Loucy (cell line): ENCODE measurements at regions not wholly inside any gene's neighbourhood (a gene's known extent, or its start where the extent isn't known, plus 50 kb on each side); places are given as distances from the start of the nearest gene placed in this dataset.

ENCODE experiments used
- H2AFZ ChIP-seq: fragments of 200-600 bp; sonication (generic); 2 replicates; pipeline ENCODE4 v1.6.0; 2016; ENCODE audit warnings: antibody characterized with exemption, mild to moderate bottlenecking, low read length, moderate library complexity
- H3F3A ChIP-seq: fragments of 200-600 bp; 2 replicates; pipeline ENCODE4 v1.6.0; 2016; ENCODE audit warnings: antibody characterized with exemption, low read depth, mild to moderate bottlenecking
- H3K27me3 ChIP-seq: fragments of 200-600 bp; sonication (generic); 2 replicates; pipeline ENCODE4 v1.6.1; 2014; ENCODE audit warnings: low read length, mild to moderate bottlenecking; ENCODE audit not compliant: insufficient read depth, poor library complexity, severe bottlenecking
- H3K36me3 ChIP-seq: fragments of 200-600 bp; sonication (generic); 2 replicates; pipeline ENCODE4 v1.6.1; 2016; ENCODE audit warnings: low read length; ENCODE audit not compliant: insufficient read depth
- H3K4me1 ChIP-seq: fragments of 200-600 bp; sonication (generic); 2 replicates; pipeline ENCODE4 v1.5.1; 2014; ENCODE audit warnings: low read length, mild to moderate bottlenecking; ENCODE audit not compliant: insufficient read depth, poor library complexity, severe bottlenecking
- H3K4me2 ChIP-seq: fragments of 200-600 bp; sonication (generic); 2 replicates; pipeline ENCODE4 v1.6.0; 2014; ENCODE audit warnings: antibody characterized with exemption, low read length, low read depth, mild to moderate bottlenecking; ENCODE audit not compliant: poor library complexity, severe bottlenecking
- H3K4me3 ChIP-seq: fragments of 200-600 bp; sonication (generic); 2 replicates; pipeline ENCODE4 v1.5.1; 2014; ENCODE audit warnings: low read length, mild to moderate bottlenecking, mixed read lengths; ENCODE audit not compliant: poor library complexity, severe bottlenecking
- H3K79me2 ChIP-seq: fragments of 200-600 bp; sonication (generic); 2 replicates; pipeline ENCODE4 v1.6.1; 2014; ENCODE audit warnings: low read length; ENCODE audit not compliant: insufficient read depth
- H3K9ac ChIP-seq: fragments of 200-600 bp; sonication (generic); 2 replicates; pipeline ENCODE4 v1.6.0; 2014; ENCODE audit warnings: mild to moderate bottlenecking, low read depth, low read length, moderate library complexity; ENCODE audit not compliant: poor library complexity, severe bottlenecking
- H3K9me2 ChIP-seq: fragments of 200-600 bp; sonication (generic); replicated peaks from 2 replicates; pipeline ENCODE4 v1.6.1; 2016; ENCODE audit warnings: low read depth, low read length, mixed read lengths
- H3K9me3 ChIP-seq: fragments of 200-600 bp; sonication (generic); 2 replicates; pipeline ENCODE4 v1.6.1; 2014; ENCODE audit warnings: mild to moderate bottlenecking, antibody characterized with exemption, low read length, low read depth; ENCODE audit not compliant: insufficient read depth
- H4K20me1 ChIP-seq: fragments of 200-600 bp; sonication (generic); 2 replicates; pipeline ENCODE4 v1.6.0; 2014; ENCODE audit warnings: antibody characterized with exemption, low read length, mild to moderate bottlenecking; ENCODE audit not compliant: insufficient read depth, poor library complexity, severe bottlenecking
- EZH2phosphoT487 ChIP-seq: fragments of 200-600 bp; IDR thresholded peaks from 2 replicates; pipeline ENCODE4 v1.6.1; 2018; ENCODE audit warnings: antibody characterized with exemption, mild to moderate bottlenecking, moderate library complexity, borderline replicate concordance
- TF ChIP-seq, protein P1 (sequence below): fragments of 200-600 bp; sonication (generic); conservative IDR thresholded peaks from 2 replicates; pipeline ENCODE4 v1.5.1; 2014; ENCODE audit warnings: mild to moderate bottlenecking, antibody characterized with exemption, low read length

- H3K9me2 ChIP-seq = no peaks in the 10 kb centered on the region
- H3K9ac ChIP-seq = no peak overlapping the region
- TF ChIP-seq, protein P1, sequence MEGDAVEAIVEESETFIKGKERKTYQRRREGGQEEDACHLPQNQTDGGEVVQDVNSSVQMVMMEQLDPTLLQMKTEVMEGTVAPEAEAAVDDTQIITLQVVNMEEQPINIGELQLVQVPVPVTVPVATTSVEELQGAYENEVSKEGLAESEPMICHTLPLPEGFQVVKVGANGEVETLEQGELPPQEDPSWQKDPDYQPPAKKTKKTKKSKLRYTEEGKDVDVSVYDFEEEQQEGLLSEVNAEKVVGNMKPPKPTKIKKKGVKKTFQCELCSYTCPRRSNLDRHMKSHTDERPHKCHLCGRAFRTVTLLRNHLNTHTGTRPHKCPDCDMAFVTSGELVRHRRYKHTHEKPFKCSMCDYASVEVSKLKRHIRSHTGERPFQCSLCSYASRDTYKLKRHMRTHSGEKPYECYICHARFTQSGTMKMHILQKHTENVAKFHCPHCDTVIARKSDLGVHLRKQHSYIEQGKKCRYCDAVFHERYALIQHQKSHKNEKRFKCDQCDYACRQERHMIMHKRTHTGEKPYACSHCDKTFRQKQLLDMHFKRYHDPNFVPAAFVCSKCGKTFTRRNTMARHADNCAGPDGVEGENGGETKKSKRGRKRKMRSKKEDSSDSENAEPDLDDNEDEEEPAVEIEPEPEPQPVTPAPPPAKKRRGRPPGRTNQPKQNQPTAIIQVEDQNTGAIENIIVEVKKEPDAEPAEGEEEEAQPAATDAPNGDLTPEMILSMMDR = no peak
- TF ChIP-seq EZH2phosphoT487 = no peak
- no peaks in the 10 kb centered on the region for H3K79me2 ChIP-seq
- no peak overlapping the region for H2AFZ ChIP-seq
- no peaks in the 10 kb centered on the region for H3K4me1 ChIP-seq
- no peaks in the 10 kb centered on the region for H4K20me1 ChIP-seq
- no peak overlapping the region for H3K4me3 ChIP-seq
- no peaks in the 10 kb centered on the region for H3F3A ChIP-seq
- H3K36me3 ChIP-seq = no peaks in the 10 kb centered on the region
- H3K27me3 ChIP-seq = no peaks in the 10 kb centered on the region
- H3K9me3 ChIP-seq = peaks cover 3% of the 10 kb centered on the region; the same call in 1 of the 2 replicates
- H3K4me2 ChIP-seq = no peak overlapping the region
Measured at GRCh38 chr18:51692612-51693011, 495.1 kb upstream of the MEX3C start.

GRCh38 chr18:51711298-51711889, 513.9 kb upstream of the MEX3C start:
- H3K9me3 ChIP-seq = no peaks in the 10 kb centered on the region; the same call in 1 of the 2 replicates
- H2AFZ ChIP-seq = no peak overlapping the region
- no peaks in the 10 kb centered on the region for H3K36me3 ChIP-seq
- H3K4me1 ChIP-seq = no peaks in the 10 kb centered on the region
- H3K4me3 ChIP-seq = no peak overlapping the region
- H4K20me1 ChIP-seq = no peaks in the 10 kb centered on the region
- TF ChIP-seq, protein P1 = no peak
- TF ChIP-seq EZH2phosphoT487 = no peak
- no peaks in the 10 kb centered on the region for H3F3A ChIP-seq
- H3K4me2 ChIP-seq = no peak overlapping the region
- no peaks in the 10 kb centered on the region for H3K79me2 ChIP-seq
- no peak overlapping the region for H3K9ac ChIP-seq
- H3K27me3 ChIP-seq = no peaks in the 10 kb centered on the region
- no peaks in the 10 kb centered on the region for H3K9me2 ChIP-seq

GRCh38 chr18:51712821-51713220, 515.3 kb upstream of the MEX3C start:
- TF ChIP-seq, protein P1 = no peak
- TF ChIP-seq EZH2phosphoT487 = no peak
- H2AFZ ChIP-seq = no peak overlapping the region

More at GRCh38 chr18:51712821-51713220, 515.3 kb upstream of the MEX3C start:
- Histone ChIP-seq H3K4me2 (no peak overlapping the region), H3K27me3 (no peaks in the 10 kb centered on the region), H3K9ac (no peak overlapping the region), H3K4me1 (no peaks in the 10 kb centered on the region), H3K4me3 (no peak overlapping the region), H3K36me3 (no peaks in the 10 kb centered on the region), H3K79me2 (no peaks in the 10 kb centered on the region), H3F3A (no peaks in the 10 kb centered on the region), H3K9me3 (no peaks in the 10 kb centered on the region; the same call in 1 of the 2 replicates), H4K20me1 (no peaks in the 10 kb centered on the region), H3K9me2 (no peaks in the 10 kb centered on the region)
